ENCODE measurements at regions not wholly inside any gene's neighbourhood (a gene's known extent, or its start where the extent isn't known, plus 50 kb on each side); places are given as distances from the start of the nearest gene placed in this dataset.

DNA sequence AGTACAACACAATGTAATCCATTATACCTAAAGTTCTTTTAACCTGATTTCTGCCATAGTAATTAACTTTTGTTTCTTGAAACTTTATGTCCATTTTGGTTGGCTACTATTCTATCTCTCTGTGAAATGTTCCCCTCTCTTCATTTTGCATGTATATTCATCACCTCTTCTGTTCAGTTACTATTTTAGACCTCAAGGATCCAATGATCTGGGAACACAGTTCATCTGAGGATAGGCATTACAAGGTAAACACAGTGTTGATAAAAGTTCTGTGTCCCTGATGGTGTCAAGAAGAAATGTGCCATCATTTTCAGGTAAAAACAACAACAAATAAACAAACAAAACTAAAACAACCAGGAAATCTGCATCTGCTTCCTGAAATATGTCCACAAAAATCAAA, 102.2 kb upstream of the IFNG-AS1 start:
- no peak overlapping the region for H2AFZ ChIP-seq (ENCODE audit: low read length)
- H2AK5ac ChIP-seq (ENCODE audit: low read depth, low read length): no peak overlapping the region
- H2BK15ac ChIP-seq (ENCODE audit: low read length): no peak overlapping the region
- FAIRE-seq (no peak), DNase-seq (ENCODE audit: low read depth in 1 of 2, low spot score in 2 of 2) (no peak)
- no peak overlapping the region for H3K4ac ChIP-seq (replicated peaks; ENCODE audit: insufficient read length, low read depth, low read length)
- H3K18ac ChIP-seq (ENCODE audit: extremely low read depth, low read length): no peak overlapping the region
- no peaks in the 10 kb centered on the region for H3K27me3 ChIP-seq (replicated peaks in 1 of 4; ENCODE audit: control insufficient read depth in 3 of 4, extremely low read depth in 1 of 4, insufficient read depth in 3 of 4, low read length in 3 of 4)
- no peaks in the 10 kb centered on the region; a peak in 1 of 8 replicates for H3K36me3 ChIP-seq (ENCODE audit: control insufficient read depth in 2 of 4, insufficient read depth in 4 of 4, low read length in 3 of 4)
- H2BK12ac ChIP-seq (ENCODE audit: low read depth, low read length): no peak overlapping the region
- no peak overlapping the region for H4K8ac ChIP-seq (ENCODE audit: extremely low read depth, insufficient read depth, low read length)
- H3K4me3 ChIP-seq (ENCODE audit: extremely low read depth in 1 of 4, insufficient read depth in 2 of 4, low read depth in 3 of 4, low read length in 4 of 4): no peak overlapping the region
- H3K14ac ChIP-seq (ENCODE audit: insufficient read length): no peak overlapping the region
- ChIA-PET CTCF (ENCODE audit: partially characterized antibody) (no interaction called here), POLR2A (ENCODE audit: partially characterized antibody) (no interaction called here)
- no peaks in the 10 kb centered on the region for H4K20me1 ChIP-seq (replicated peaks in 1 of 2; ENCODE audit: control insufficient read depth in 1 of 2, insufficient read depth in 2 of 2, low read length in 2 of 2)
- peaks cover 0 to 5% (median 4%) of the 10 kb centered on the region in 4 experiments; a peak in 3 of 7 replicates for H3K4me1 ChIP-seq (replicated peaks in 1 of 4; ENCODE audit: control insufficient read depth in 3 of 4, insufficient read depth in 4 of 4, low read length in 3 of 4)
- no peak overlapping the region for H2BK20ac ChIP-seq (ENCODE audit: low read length)
- H3K9ac ChIP-seq (replicated peaks in 1 of 4; ENCODE audit: extremely low read depth in 1 of 4, low read depth in 3 of 4, low read length in 3 of 4): no peak overlapping the region
- H3K9me3 ChIP-seq (ENCODE audit: insufficient read depth in 2 of 2, low read depth in 1 of 2, low read length in 1 of 2): no peaks in the 10 kb centered on the region
- H3K79me2 ChIP-seq (ENCODE audit: control insufficient read depth in 1 of 2, insufficient read depth in 2 of 2, low read length in 2 of 2): no peaks in the 10 kb centered on the region
- no peak overlapping the region for H3K27ac ChIP-seq (ENCODE audit: low read depth, low read length)
- no peaks in the 10 kb centered on the region for H3K79me1 ChIP-seq (ENCODE audit: low read depth, low read length)
- H4K91ac ChIP-seq (replicated peaks; ENCODE audit: insufficient read length, low read length): no peak overlapping the region
- no peak overlapping the region for H2BK5ac ChIP-seq (ENCODE audit: low read depth, low read length)
- H3K56ac ChIP-seq (replicated peaks; ENCODE audit: insufficient read length, low read depth, low read length): no peak overlapping the region
- H3K4me2 ChIP-seq (ENCODE audit: insufficient read depth in 1 of 2, low read depth in 2 of 2, low read length in 2 of 2): no peak overlapping the region
- no peak for TF ChIP-seq CHD2 (IDR thresholded peaks at IDR 0.05; ENCODE audit: low read length)
- no peak for TF ChIP-seq RXRA (IDR thresholded peaks at IDR 0.05; ENCODE audit: insufficient read depth, low read depth, low read length)
- no peak for TF ChIP-seq POLR2AphosphoS5 (IDR thresholded peaks at IDR 0.05; ENCODE audit: low read depth, low read length)
- TF ChIP-seq, protein P1, sequence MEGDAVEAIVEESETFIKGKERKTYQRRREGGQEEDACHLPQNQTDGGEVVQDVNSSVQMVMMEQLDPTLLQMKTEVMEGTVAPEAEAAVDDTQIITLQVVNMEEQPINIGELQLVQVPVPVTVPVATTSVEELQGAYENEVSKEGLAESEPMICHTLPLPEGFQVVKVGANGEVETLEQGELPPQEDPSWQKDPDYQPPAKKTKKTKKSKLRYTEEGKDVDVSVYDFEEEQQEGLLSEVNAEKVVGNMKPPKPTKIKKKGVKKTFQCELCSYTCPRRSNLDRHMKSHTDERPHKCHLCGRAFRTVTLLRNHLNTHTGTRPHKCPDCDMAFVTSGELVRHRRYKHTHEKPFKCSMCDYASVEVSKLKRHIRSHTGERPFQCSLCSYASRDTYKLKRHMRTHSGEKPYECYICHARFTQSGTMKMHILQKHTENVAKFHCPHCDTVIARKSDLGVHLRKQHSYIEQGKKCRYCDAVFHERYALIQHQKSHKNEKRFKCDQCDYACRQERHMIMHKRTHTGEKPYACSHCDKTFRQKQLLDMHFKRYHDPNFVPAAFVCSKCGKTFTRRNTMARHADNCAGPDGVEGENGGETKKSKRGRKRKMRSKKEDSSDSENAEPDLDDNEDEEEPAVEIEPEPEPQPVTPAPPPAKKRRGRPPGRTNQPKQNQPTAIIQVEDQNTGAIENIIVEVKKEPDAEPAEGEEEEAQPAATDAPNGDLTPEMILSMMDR (IDR thresholded peaks at IDR 0.05; ENCODE audit: control extremely low read depth in 1 of 3, insufficient read depth in 1 of 3, low read depth in 1 of 3, low read length in 3 of 3): no peak
- no peak for TF ChIP-seq POLR2A (IDR thresholded peaks at IDR 0.05; ENCODE audit: control extremely low read depth in 1 of 2, low read depth in 2 of 2, low read length in 2 of 2)
- TF ChIP-seq PHF8 (conservative IDR thresholded peaks at IDR 0.05; ENCODE audit: low read depth, low read length): no peak
- no peak for TF ChIP-seq EP300 (IDR thresholded peaks at IDR 0.05; ENCODE audit: borderline replicate concordance in 1 of 2, low read depth in 2 of 2, low read length in 2 of 2)
- no peak for TF ChIP-seq ASH2L (IDR thresholded peaks at IDR 0.05; ENCODE audit: low read length)
- H3K23me2 ChIP-seq (ENCODE audit: low read depth, low read length): no peaks in the 10 kb centered on the region
- no peak overlapping the region for H2BK120ac ChIP-seq (replicated peaks; ENCODE audit: low read depth, low read length)
- no peak overlapping the region for H3K23ac ChIP-seq (ENCODE audit: insufficient read length)
- H4K5ac ChIP-seq (ENCODE audit: insufficient read length, low read depth, low read length): no peak overlapping the region

Data from H1 (cell line).